ENCODE measurements at regions not wholly inside any gene's neighbourhood (a gene's known extent, or its start where the extent isn't known, plus 50 kb on each side); places are given as distances from the start of the nearest gene placed in this dataset.

- TF ChIP-seq CTCF (IDR thresholded peaks at IDR 0.05; ENCODE audit: control extremely low read depth in 1 of 3, insufficient read depth in 1 of 3, low read depth in 1 of 3, low read length in 3 of 3) (no peak), EZH2 (IDR thresholded peaks at IDR 0.05; ENCODE audit: low read depth, low read length, severe bottlenecking) (no peak), ATF3 (IDR thresholded peaks at IDR 0.05; ENCODE audit: insufficient read depth, low read depth, low read length) (no peak), POLR2A (IDR thresholded peaks at IDR 0.05; ENCODE audit: control extremely low read depth in 1 of 2, low read depth in 2 of 2, low read length in 2 of 2) (no peak), ATF2 (IDR thresholded peaks at IDR 0.05; ENCODE audit: low read length) (no peak), TCF12 (IDR thresholded peaks at IDR 0.05; ENCODE audit: low read depth, low read length) (no peak), SIX5 (IDR thresholded peaks at IDR 0.05; ENCODE audit: low read depth, low read length) (no peak)
Observed at GRCh38 chr3:124420392-124420791, 309.9 kb upstream of the UMPS start.
